ENCODE measurements at regions not wholly inside any gene's neighbourhood (a gene's known extent, or its start where the extent isn't known, plus 50 kb on each side); places are given as distances from the start of the nearest gene placed in this dataset.
"Not testable (repeated sequence)": the region's sequence is repeated elsewhere in the genome, so short reads cannot be mapped to it uniquely, and the experiment has no call there.

- POLR2A ChIA-PET; H3K4me1 ChIP-seq (ENCODE audit: control extremely low read depth in 1 of 4, control insufficient read depth in 4 of 4, insufficient read depth in 4 of 4, low read length in 3 of 4); H3K27ac ChIP-seq (ENCODE audit: insufficient read depth in 1 of 2, low read depth in 1 of 2, low read length in 2 of 2, poor library complexity in 1 of 2, severe bottlenecking in 2 of 2); DNase-seq; H3K36me3 ChIP-seq (ENCODE audit: control insufficient read depth in 4 of 4, insufficient read depth in 4 of 4, low read length in 3 of 4); H3K27me3 ChIP-seq (replicated peaks in 2 of 5; ENCODE audit: control insufficient read depth in 4 of 5, insufficient read depth in 5 of 5, low read length in 4 of 5); CTCF ChIA-PET; H3K9me3 ChIP-seq (ENCODE audit: control extremely low read depth in 1 of 5, control insufficient read depth in 4 of 5, insufficient read depth in 2 of 5, low read depth in 1 of 5, low read length in 4 of 5); H3K4me3 ChIP-seq (ENCODE audit: control insufficient read depth in 1 of 7, extremely low read depth in 1 of 7, insufficient read depth in 4 of 7, low read depth in 2 of 7, low read length in 6 of 7): not testable (repeated sequence)
- no CpG with 5 or more reads among the region's 6 CpGs for WGBS (ENCODE audit: insufficient coverage)
Observed at GRCh38 chr16:16448423-16448822, 69.5 kb downstream of the NPIPA7 start.

- DNase-seq; H3K4me1 ChIP-seq (ENCODE audit: control extremely low read depth in 1 of 4, control insufficient read depth in 4 of 4, insufficient read depth in 4 of 4, low read length in 3 of 4); H3K27me3 ChIP-seq (replicated peaks in 2 of 5; ENCODE audit: control insufficient read depth in 4 of 5, insufficient read depth in 5 of 5, low read length in 4 of 5); H3K9me3 ChIP-seq (ENCODE audit: control extremely low read depth in 1 of 5, control insufficient read depth in 4 of 5, insufficient read depth in 2 of 5, low read depth in 1 of 5, low read length in 4 of 5); H3K36me3 ChIP-seq (ENCODE audit: control insufficient read depth in 4 of 4, insufficient read depth in 4 of 4, low read length in 3 of 4); POLR2A ChIA-PET; CTCF ChIA-PET; H3K4me3 ChIP-seq (ENCODE audit: control insufficient read depth in 1 of 7, extremely low read depth in 1 of 7, insufficient read depth in 4 of 7, low read depth in 2 of 7, low read length in 6 of 7); H3K27ac ChIP-seq (ENCODE audit: insufficient read depth in 1 of 2, low read depth in 1 of 2, low read length in 2 of 2, poor library complexity in 1 of 2, severe bottlenecking in 2 of 2): not testable (repeated sequence)
- no CpG with 5 or more reads among the region's 4 CpGs for WGBS (ENCODE audit: insufficient coverage)
Observed at GRCh38 chr16:16449712-16450237, 70.8 kb downstream of the NPIPA7 start.

GRCh38 chr16:16451721-16452410, 72.9 kb downstream of the NPIPA7 start:
- H3K27me3 ChIP-seq (replicated peaks in 2 of 5; ENCODE audit: control insufficient read depth in 4 of 5, insufficient read depth in 5 of 5, low read length in 4 of 5); H3K4me3 ChIP-seq (ENCODE audit: control insufficient read depth in 1 of 7, extremely low read depth in 1 of 7, insufficient read depth in 4 of 7, low read depth in 2 of 7, low read length in 6 of 7); CTCF ChIA-PET; DNase-seq; H3K36me3 ChIP-seq (ENCODE audit: control insufficient read depth in 4 of 4, insufficient read depth in 4 of 4, low read length in 3 of 4); POLR2A ChIA-PET; H3K9me3 ChIP-seq (ENCODE audit: control extremely low read depth in 1 of 5, control insufficient read depth in 4 of 5, insufficient read depth in 2 of 5, low read depth in 1 of 5, low read length in 4 of 5); H3K27ac ChIP-seq (ENCODE audit: insufficient read depth in 1 of 2, low read depth in 1 of 2, low read length in 2 of 2, poor library complexity in 1 of 2, severe bottlenecking in 2 of 2); H3K4me1 ChIP-seq (ENCODE audit: control extremely low read depth in 1 of 4, control insufficient read depth in 4 of 4, insufficient read depth in 4 of 4, low read length in 3 of 4): not testable (repeated sequence)
- WGBS (ENCODE audit: insufficient coverage) = no CpG with 5 or more reads among the region's 10 CpGs

- H3K36me3 ChIP-seq (ENCODE audit: control insufficient read depth in 4 of 4, insufficient read depth in 4 of 4, low read length in 3 of 4); POLR2A ChIA-PET; H3K27ac ChIP-seq (ENCODE audit: insufficient read depth in 1 of 2, low read depth in 1 of 2, low read length in 2 of 2, poor library complexity in 1 of 2, severe bottlenecking in 2 of 2); CTCF ChIA-PET; H3K9me3 ChIP-seq (ENCODE audit: control extremely low read depth in 1 of 5, control insufficient read depth in 4 of 5, insufficient read depth in 2 of 5, low read depth in 1 of 5, low read length in 4 of 5); H3K4me3 ChIP-seq (ENCODE audit: control insufficient read depth in 1 of 7, extremely low read depth in 1 of 7, insufficient read depth in 4 of 7, low read depth in 2 of 7, low read length in 6 of 7); H3K27me3 ChIP-seq (replicated peaks in 2 of 5; ENCODE audit: control insufficient read depth in 4 of 5, insufficient read depth in 5 of 5, low read length in 4 of 5); H3K4me1 ChIP-seq (ENCODE audit: control extremely low read depth in 1 of 4, control insufficient read depth in 4 of 4, insufficient read depth in 4 of 4, low read length in 3 of 4); DNase-seq: not testable (repeated sequence)
- no CpG with 5 or more reads among the region's 5 CpGs for WGBS (ENCODE audit: insufficient coverage)
Observed at GRCh38 chr16:16458579-16458978, 79.6 kb downstream of the NPIPA7 start.

GRCh38 chr16:16463792-16464191, 84.9 kb downstream of the NPIPA7 start:
- H3K27ac ChIP-seq (ENCODE audit: insufficient read depth in 1 of 2, low read depth in 1 of 2, low read length in 2 of 2, poor library complexity in 1 of 2, severe bottlenecking in 2 of 2); H3K9me3 ChIP-seq (ENCODE audit: control extremely low read depth in 1 of 5, control insufficient read depth in 4 of 5, insufficient read depth in 2 of 5, low read depth in 1 of 5, low read length in 4 of 5); H3K4me3 ChIP-seq (ENCODE audit: control insufficient read depth in 1 of 7, extremely low read depth in 1 of 7, insufficient read depth in 4 of 7, low read depth in 2 of 7, low read length in 6 of 7); POLR2A ChIA-PET; DNase-seq; H3K27me3 ChIP-seq (replicated peaks in 2 of 5; ENCODE audit: control insufficient read depth in 4 of 5, insufficient read depth in 5 of 5, low read length in 4 of 5); CTCF ChIA-PET; H3K36me3 ChIP-seq (ENCODE audit: control insufficient read depth in 4 of 4, insufficient read depth in 4 of 4, low read length in 3 of 4); H3K4me1 ChIP-seq (ENCODE audit: control extremely low read depth in 1 of 4, control insufficient read depth in 4 of 4, insufficient read depth in 4 of 4, low read length in 3 of 4): not testable (repeated sequence)
- no CpG with 5 or more reads among the region's 6 CpGs for WGBS (ENCODE audit: insufficient coverage)

GRCh38 chr16:16488919-16489318, 110.0 kb downstream of the NPIPA7 start:
- H3K4me1 ChIP-seq (ENCODE audit: control extremely low read depth in 1 of 4, control insufficient read depth in 4 of 4, insufficient read depth in 4 of 4, low read length in 3 of 4); CTCF ChIA-PET; DNase-seq; POLR2A ChIA-PET; H3K9me3 ChIP-seq (ENCODE audit: control extremely low read depth in 1 of 5, control insufficient read depth in 4 of 5, insufficient read depth in 2 of 5, low read depth in 1 of 5, low read length in 4 of 5); H3K27ac ChIP-seq (ENCODE audit: insufficient read depth in 1 of 2, low read depth in 1 of 2, low read length in 2 of 2, poor library complexity in 1 of 2, severe bottlenecking in 2 of 2); H3K4me3 ChIP-seq (ENCODE audit: control insufficient read depth in 1 of 7, extremely low read depth in 1 of 7, insufficient read depth in 4 of 7, low read depth in 2 of 7, low read length in 6 of 7); H3K36me3 ChIP-seq (ENCODE audit: control insufficient read depth in 4 of 4, insufficient read depth in 4 of 4, low read length in 3 of 4); H3K27me3 ChIP-seq (replicated peaks in 2 of 5; ENCODE audit: control insufficient read depth in 4 of 5, insufficient read depth in 5 of 5, low read length in 4 of 5): not testable (repeated sequence)
- 100% methylated on average over 1 of the region's 4 CpGs for WGBS (ENCODE audit: insufficient coverage)

GRCh38 chr16:16489466-16489865, 110.5 kb downstream of the NPIPA7 start:
- H3K27me3 ChIP-seq (replicated peaks in 2 of 5; ENCODE audit: control insufficient read depth in 4 of 5, insufficient read depth in 5 of 5, low read length in 4 of 5); POLR2A ChIA-PET; DNase-seq; CTCF ChIA-PET; H3K36me3 ChIP-seq (ENCODE audit: control insufficient read depth in 4 of 4, insufficient read depth in 4 of 4, low read length in 3 of 4); H3K27ac ChIP-seq (ENCODE audit: insufficient read depth in 1 of 2, low read depth in 1 of 2, low read length in 2 of 2, poor library complexity in 1 of 2, severe bottlenecking in 2 of 2); H3K9me3 ChIP-seq (ENCODE audit: control extremely low read depth in 1 of 5, control insufficient read depth in 4 of 5, insufficient read depth in 2 of 5, low read depth in 1 of 5, low read length in 4 of 5); H3K4me3 ChIP-seq (ENCODE audit: control insufficient read depth in 1 of 7, extremely low read depth in 1 of 7, insufficient read depth in 4 of 7, low read depth in 2 of 7, low read length in 6 of 7); H3K4me1 ChIP-seq (ENCODE audit: control extremely low read depth in 1 of 4, control insufficient read depth in 4 of 4, insufficient read depth in 4 of 4, low read length in 3 of 4): not testable (repeated sequence)
- no CpG with 5 or more reads among the region's 15 CpGs for WGBS (ENCODE audit: insufficient coverage)

Data from common myeloid progenitor, CD34-positive (primary cell).